ENCODE measurements at regions not wholly inside any gene's neighbourhood (a gene's known extent, or its start where the extent isn't known, plus 50 kb on each side); places are given as distances from the start of the nearest gene placed in this dataset.

DNA sequence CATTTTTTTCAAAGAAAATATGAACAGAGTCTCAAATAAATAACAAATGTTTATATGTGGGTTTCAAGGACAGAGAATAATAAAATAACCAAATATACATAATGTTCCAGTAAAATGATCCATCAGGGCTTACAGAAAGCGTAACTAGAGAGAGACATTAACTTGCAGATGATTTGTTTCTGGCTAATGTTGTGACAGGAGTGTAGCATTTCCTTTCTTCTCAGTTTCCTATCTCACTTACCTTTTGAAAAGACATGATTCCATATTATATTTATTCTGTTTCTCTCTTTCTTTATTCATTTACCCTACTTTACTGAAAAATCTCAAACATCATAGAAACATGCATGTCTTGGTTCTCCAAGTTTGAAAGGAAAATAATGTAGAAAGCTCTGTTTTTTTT is 451.3 kb upstream of the CDH9 start:
- Mint-ChIP-seq H3K4me3 (no peak overlapping the region), H3K27me3 (no peaks in the 10 kb centered on the region), H3K9me3 (peaks cover 11% of the 10 kb centered on the region), H3K36me3 (no peaks in the 10 kb centered on the region), H3K27ac (no peak overlapping the region), H3K4me1 (no peaks in the 10 kb centered on the region)
- ATAC-seq (ENCODE audit: low read depth) (no peak), DNase-seq (no peak)
- POLR2A ChIA-PET, result no interaction called here

DNA sequence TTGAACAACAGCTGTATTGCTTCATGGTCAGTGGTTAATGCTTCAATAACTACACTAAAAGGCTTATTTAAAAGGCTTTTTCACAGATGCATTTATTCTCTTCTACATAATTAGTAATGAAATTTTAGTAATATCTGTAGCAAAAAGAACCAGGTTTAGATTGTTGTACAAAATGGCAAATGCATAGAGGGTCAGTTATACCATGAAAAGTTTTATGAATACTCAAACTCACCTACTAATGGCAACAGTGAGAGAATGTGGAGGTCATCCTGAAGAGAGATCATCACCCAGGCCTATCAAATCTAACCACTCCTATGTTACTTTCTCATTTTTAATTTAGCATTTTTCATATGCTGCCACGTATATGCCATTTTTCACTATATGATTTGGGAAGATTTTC is 444.3 kb upstream of the CDH9 start:
- H3K27ac Mint-ChIP-seq, result no peak overlapping the region

DNA sequence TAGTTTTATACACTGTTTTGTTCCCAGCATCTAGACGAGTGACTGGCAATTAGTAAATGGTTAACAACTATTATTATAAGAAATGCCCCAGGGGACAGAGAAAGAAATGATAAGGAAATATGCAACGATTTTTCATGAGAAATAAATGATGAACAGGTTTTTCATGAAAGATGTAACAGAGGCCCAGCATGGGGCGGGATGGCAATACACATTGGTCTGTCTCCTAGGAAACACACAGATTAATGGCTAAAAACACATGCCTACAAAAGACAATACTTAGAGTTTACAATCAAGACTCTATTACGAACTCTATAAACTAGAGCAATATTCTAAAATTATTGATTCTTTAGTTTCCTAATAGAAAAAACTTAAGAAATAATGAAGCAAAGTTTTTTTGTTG is 441.5 kb upstream of the CDH9 start:
- H3K27me3 Mint-ChIP-seq, result no peaks in the 10 kb centered on the region
- H3K36me3 Mint-ChIP-seq, result no peaks in the 10 kb centered on the region
- no peak overlapping the region for H3K27ac Mint-ChIP-seq
- POLR2A ChIA-PET, result no interaction called here
- no peak overlapping the region for H3K4me3 Mint-ChIP-seq
- peaks cover 5% of the 10 kb centered on the region for H3K9me3 Mint-ChIP-seq
- no peaks in the 10 kb centered on the region for H3K4me1 Mint-ChIP-seq
- DNase-seq (no peak), ATAC-seq (ENCODE audit: low read depth) (no peak)

More for the DNA sequence above, 444.3 kb upstream of the CDH9 start:
- Mint-ChIP-seq H3K4me3 (no peak overlapping the region), H3K9me3 (peaks cover 6% of the 10 kb centered on the region), H3K4me1 (no peaks in the 10 kb centered on the region), H3K36me3 (no peaks in the 10 kb centered on the region), H3K27me3 (no peaks in the 10 kb centered on the region)
- POLR2A ChIA-PET, result no interaction called here
- ATAC-seq (ENCODE audit: low read depth) (no peak), DNase-seq (no peak)

DNA sequence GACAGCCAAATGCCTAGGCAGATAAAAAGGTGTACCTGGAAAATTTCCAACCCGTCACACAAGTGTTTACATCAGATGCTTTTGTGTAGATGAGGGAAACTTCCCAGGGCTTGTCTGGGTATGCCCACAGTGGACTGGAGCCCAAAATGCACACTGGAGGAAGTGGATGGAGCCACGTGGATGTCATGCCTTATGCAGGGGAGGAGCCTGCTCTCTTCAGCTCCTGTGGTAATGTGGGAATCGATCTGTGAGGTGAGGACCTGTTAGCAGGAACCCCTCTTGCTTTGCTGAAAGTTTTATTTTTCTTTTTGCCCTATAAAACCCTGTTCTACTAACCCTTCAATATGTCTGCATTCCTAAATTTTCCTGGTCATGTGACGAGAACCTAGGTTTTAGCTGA is 439.2 kb upstream of the CDH9 start:
- ATAC-seq (ENCODE audit: low read depth) (no peak), DNase-seq (no peak)
- POLR2A ChIA-PET, result no interaction called here
- Mint-ChIP-seq H3K4me1 (no peaks in the 10 kb centered on the region), H3K27ac (no peak overlapping the region), H3K36me3 (no peaks in the 10 kb centered on the region), H3K27me3 (no peaks in the 10 kb centered on the region), H3K4me3 (no peak overlapping the region), H3K9me3 (peaks cover 5% of the 10 kb centered on the region)

DNA sequence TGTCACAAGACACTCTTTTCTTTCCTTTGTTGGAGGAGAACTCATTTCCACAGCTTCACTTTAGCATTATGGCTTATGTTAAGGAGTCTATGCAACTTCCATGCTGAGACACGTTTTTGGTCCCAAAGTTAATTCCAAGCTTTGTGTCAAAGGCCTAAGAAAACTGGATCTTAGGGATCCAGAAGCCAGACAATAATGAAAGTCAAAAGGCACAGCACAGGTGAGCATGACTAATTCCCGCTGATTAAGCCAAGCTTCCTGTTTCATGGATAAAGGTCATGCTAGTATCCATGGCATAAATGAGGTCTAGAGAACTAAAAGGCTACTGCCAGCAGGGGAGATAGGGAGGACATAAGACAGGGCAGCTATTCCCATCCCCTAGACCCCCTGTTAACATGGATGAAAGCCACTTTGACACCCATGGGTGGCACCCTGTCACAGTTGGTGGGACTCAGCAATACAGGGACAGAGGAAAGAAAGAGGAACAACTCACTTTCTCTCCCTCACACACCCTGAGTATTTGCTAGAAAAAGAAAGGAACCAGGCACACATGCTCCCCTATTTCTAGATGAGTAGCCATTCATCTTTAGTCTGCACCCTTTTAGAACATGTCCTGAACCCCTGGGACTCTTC is 438.1 kb upstream of the CDH9 start:
- Mint-ChIP-seq H3K9me3 (peaks cover 2% of the 10 kb centered on the region), H3K27ac (no peak overlapping the region), H3K4me1 (no peaks in the 10 kb centered on the region), H3K4me3 (no peak overlapping the region), H3K36me3 (no peaks in the 10 kb centered on the region), H3K27me3 (no peaks in the 10 kb centered on the region)
- POLR2A ChIA-PET, result no interaction called here
- ATAC-seq (ENCODE audit: low read depth), result no peak
- no peak for DNase-seq

DNA sequence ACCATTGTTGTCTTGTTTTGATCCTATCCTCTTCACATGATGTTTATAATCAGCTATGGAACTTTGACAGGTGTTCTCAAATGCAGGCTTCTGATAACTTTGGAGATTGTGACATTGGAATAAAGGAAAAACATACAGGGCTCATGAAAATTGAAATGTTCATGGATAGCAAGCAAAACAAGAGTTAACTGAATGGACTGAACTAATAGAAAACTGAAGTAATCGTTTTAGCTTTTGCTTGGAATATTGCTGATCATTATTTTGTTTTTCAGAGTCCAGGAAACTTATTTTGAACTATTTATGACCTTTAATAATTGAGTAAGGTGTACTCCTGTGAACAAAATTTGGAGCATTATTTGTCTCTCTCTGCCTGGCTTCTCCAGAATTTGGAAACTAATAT is 436.7 kb upstream of the CDH9 start:
- Mint-ChIP-seq H3K27me3 (no peaks in the 10 kb centered on the region), H3K4me1 (no peaks in the 10 kb centered on the region), H3K9me3 (peaks cover 2% of the 10 kb centered on the region), H3K27ac (no peak overlapping the region), H3K36me3 (no peaks in the 10 kb centered on the region), H3K4me3 (no peak overlapping the region)
- DNase-seq (no peak), ATAC-seq (ENCODE audit: low read depth) (no peak)
- POLR2A ChIA-PET, result no interaction called here

DNA sequence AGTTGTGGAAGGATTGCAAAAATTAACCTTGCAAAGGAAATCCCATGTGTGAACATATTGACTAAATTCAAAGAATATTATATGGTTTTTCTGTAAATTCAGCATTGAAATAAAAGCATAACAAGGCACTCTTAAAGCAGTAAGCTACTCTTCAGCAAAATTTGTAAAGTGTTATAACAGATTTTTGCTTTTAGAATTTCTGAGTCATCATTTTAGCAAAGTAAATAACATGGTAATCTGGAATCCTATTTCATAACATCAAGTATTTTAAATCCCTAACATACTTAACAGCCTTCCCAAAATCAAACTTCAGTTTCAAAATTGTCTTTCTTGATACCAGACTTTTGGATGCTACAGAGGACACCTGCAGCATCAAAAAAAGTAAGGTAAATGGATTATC is 436.0 kb upstream of the CDH9 start:
- Mint-ChIP-seq H3K27me3 (no peaks in the 10 kb centered on the region), H3K4me1 (no peaks in the 10 kb centered on the region), H3K27ac (no peak overlapping the region), H3K9me3 (peaks cover 2% of the 10 kb centered on the region), H3K36me3 (no peaks in the 10 kb centered on the region), H3K4me3 (no peak overlapping the region)
- ATAC-seq (ENCODE audit: low read depth) (no peak), DNase-seq (no peak)
- POLR2A ChIA-PET, result no interaction called here

DNA sequence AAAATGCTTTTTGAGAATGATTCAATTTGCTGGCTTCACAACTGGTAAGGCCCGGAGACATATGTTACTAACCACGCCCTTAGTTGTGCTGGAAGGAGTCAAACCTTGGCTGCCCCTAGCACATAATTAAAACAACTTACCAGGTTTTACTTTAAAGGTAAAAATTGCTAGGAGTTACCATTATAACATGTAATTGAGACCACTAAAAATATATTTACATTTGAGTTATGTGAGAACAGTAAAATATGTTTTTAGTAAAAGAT is 435.6 kb upstream of the CDH9 start:
- Mint-ChIP-seq H3K4me1 (no peaks in the 10 kb centered on the region), H3K9me3 (peaks cover 2% of the 10 kb centered on the region), H3K4me3 (no peak overlapping the region), H3K36me3 (no peaks in the 10 kb centered on the region), H3K27ac (no peak overlapping the region), H3K27me3 (no peaks in the 10 kb centered on the region)
- DNase-seq (no peak), ATAC-seq (ENCODE audit: low read depth) (no peak)
- POLR2A ChIA-PET, result no interaction called here

DNA sequence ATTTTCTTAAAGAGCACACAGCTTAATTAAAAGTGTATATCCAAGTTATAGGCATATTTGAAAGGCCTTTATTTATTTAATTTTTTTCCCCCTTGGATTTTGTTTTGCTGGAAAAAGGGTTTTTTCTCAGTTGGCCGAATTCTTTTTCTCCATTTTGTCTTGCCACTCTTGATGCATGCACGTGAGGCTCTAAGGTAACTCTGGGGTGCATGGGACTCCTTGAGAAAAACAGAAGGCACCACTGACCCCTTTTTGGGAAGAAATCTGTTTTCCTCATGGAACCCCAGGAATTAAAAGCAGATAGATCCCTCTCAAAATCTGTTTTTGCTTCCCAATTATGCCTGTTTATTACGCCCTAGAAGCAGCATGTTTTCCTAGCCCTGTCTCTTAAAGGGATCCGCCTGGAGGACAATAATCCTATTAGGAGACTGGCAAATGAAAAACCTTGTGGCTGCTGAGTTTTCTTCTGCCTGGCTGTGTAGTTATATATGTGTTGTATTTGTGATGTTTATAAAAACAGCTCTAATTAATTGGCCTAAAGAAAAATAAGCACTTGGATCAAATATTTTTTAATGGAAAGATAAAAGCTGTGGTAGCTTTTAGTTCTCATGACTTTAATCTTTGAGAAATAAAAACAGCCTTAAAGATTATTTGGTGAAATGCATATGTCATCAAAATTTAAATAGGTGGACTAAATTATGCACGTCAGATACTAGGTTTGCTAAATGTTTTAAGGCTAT is 435.1 kb upstream of the CDH9 start:
- DNase-seq (no peak), ATAC-seq (ENCODE audit: low read depth) (no peak)
- peaks cover 2% of the 10 kb centered on the region for H3K9me3 Mint-ChIP-seq
- no peak overlapping the region for H3K4me3 Mint-ChIP-seq
- no peak overlapping the region for H3K27ac Mint-ChIP-seq
- POLR2A ChIA-PET, result no interaction called here
- no peaks in the 10 kb centered on the region for H3K4me1 Mint-ChIP-seq
- H3K36me3 Mint-ChIP-seq, result no peaks in the 10 kb centered on the region
- H3K27me3 Mint-ChIP-seq, result no peaks in the 10 kb centered on the region

DNA sequence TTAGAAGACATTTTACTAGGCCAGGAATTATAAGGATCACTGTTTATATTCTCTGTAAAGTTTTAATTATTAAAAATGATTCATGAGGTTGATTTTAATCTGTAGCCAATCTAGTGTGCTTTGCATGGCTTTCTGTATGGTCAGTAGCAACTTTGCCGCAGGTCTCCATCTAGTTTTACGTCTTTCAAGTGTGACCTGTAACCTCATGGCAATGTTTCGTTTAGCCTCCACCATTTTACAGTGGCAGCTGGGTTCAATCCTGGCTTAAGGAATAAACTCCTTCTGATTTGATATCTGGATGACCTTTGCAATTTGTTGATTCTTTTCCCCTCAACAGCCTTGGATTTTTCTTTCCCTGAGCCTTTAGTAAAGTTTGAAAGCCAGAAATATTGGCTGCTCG is 434.5 kb upstream of the CDH9 start:
- Mint-ChIP-seq H3K4me3 (no peak overlapping the region), H3K36me3 (no peaks in the 10 kb centered on the region), H3K4me1 (no peaks in the 10 kb centered on the region), H3K9me3 (peaks cover 1% of the 10 kb centered on the region), H3K27me3 (no peaks in the 10 kb centered on the region), H3K27ac (no peak overlapping the region)
- POLR2A ChIA-PET, result no interaction called here
- DNase-seq (no peak), ATAC-seq (ENCODE audit: low read depth) (no peak)

DNA sequence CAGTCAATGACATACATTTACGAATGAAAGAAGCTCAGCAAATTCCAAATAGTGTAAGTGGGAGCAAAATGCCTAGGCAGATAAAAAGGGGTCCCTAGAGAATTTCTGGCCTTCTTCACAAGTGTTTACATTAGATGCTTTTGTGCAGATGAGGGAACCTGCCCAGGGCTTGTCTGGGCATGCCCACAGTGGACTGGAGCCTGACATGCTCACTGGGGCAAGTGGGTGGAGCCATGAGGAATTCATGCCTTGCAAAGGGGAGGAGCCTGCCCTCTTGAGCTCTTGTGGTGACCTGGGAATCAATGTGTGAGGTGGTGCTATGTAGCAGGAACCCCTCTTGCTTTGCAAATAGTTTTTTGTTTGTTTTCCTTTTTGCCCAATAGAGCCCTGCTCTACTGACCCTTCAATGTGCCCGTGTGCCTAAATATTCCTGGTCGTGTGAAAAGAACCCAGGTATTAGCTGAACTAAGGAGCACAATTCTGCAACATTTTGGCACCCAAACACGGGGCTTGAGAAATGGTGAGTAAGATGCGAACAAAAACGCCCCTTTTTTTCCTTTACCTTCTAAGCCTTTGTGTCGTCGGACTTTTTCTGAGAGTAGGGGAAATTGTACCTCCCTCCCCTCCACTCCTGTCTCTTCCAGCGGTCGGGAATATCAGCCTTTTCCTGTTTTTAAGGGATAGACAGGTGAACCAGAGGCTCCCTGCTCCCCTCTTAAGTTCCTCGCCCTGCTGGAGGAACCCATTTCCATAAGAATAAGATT is 433.8 kb upstream of the CDH9 start:
- no peaks in the 10 kb centered on the region for H3K4me1 Mint-ChIP-seq
- ATAC-seq (ENCODE audit: low read depth), result no peak
- peaks cover 1% of the 10 kb centered on the region for H3K9me3 Mint-ChIP-seq
- POLR2A ChIA-PET, result no interaction called here
- H3K27ac Mint-ChIP-seq, result no peak overlapping the region
- H3K4me3 Mint-ChIP-seq, result no peak overlapping the region
- no peaks in the 10 kb centered on the region for H3K36me3 Mint-ChIP-seq
- DNase-seq, result no peak
- H3K27me3 Mint-ChIP-seq, result no peaks in the 10 kb centered on the region

DNA sequence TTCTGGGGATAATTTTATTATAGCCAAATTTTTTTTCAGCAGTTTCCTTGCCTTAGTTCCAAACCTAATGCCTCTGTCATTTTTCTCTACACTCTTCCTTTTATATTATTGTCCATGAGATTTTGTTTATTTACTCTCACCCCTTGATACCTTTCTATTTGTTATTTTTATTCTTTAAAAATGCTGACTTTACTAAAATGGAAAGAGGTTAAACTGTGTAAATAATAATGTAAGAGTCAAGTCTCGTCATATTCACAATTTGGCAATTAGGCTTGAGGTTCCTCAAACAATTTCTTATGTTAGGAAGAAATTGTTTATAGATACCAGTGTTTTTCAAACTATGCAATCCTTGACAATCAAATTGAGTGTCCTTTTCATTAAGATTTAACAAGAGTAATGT is 428.6 kb upstream of the CDH9 start:
- DNase-seq, result no peak
- H3K36me3 Mint-ChIP-seq, result no peaks in the 10 kb centered on the region
- H3K9me3 Mint-ChIP-seq, result no peaks in the 10 kb centered on the region
- H3K27ac Mint-ChIP-seq, result no peak overlapping the region
- H3K4me1 Mint-ChIP-seq, result no peaks in the 10 kb centered on the region
- H3K27me3 Mint-ChIP-seq, result no peaks in the 10 kb centered on the region
- ATAC-seq (ENCODE audit: low read depth), result no peak
- no peak overlapping the region for H3K4me3 Mint-ChIP-seq
- POLR2A ChIA-PET, result no interaction called here

DNA sequence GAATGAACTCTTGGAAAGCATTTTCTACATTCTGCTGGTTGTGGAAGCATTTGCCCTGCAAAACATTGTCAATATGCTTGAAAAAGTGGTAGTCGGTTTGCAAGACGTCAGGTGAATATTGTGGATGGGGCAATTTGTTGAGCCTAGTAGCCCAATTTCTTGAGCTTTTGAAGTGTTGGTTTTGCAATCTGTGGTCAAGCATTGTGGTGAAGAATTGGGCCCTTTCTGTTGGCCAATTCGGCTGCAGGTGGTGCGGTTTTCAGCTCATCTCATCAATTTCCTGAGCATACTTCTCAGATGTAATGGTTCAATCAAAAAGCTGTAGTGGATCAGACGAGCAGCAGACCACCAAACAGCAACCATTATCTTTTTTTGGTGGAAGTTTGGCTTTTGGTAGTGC is 426.8 kb upstream of the CDH9 start:
- H3K27me3 Mint-ChIP-seq, result no peaks in the 10 kb centered on the region
- no peak overlapping the region for H3K4me3 Mint-ChIP-seq
- POLR2A ChIA-PET, result no interaction called here
- DNase-seq (no peak), ATAC-seq (ENCODE audit: low read depth) (no peak)
- no peak overlapping the region for H3K27ac Mint-ChIP-seq
- no peaks in the 10 kb centered on the region for H3K36me3 Mint-ChIP-seq
- H3K9me3 Mint-ChIP-seq, result no peaks in the 10 kb centered on the region
- no peaks in the 10 kb centered on the region for H3K4me1 Mint-ChIP-seq

DNA sequence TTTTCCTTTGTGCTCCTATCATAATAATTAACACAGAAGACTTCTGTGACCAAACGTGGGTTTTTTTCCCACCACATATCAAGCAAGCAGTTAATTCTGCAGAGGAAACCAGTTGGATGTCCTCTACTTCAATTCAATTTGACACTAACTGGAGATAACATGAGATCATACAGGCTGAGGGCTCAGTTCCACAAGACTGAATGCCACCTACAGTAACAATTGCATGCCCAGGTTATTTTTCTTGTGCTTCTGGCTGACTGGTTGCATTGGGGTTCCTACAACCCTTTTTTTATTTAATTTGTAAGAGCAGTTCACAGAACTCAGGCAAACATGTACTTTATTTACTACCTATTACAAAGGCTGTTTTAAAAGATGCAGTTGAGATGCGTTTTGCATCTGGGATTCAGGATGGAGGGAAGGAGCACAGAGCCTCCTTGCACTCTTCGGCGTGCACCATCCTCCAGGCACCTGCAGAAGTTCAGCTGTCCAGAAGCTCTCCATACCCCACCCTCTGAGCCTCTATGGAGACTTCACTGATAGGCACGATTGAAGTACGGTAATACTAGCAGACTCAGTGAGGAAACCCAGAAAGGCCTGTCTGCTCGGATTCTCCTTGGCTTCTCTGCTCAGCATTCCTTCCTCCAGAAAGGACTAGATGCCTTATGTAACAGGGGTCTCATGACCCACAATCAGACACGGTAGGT is 425.2 kb upstream of the CDH9 start:
- H3K36me3 Mint-ChIP-seq, result no peaks in the 10 kb centered on the region
- H3K4me3 Mint-ChIP-seq, result no peak overlapping the region
- no peaks in the 10 kb centered on the region for H3K27me3 Mint-ChIP-seq
- H3K27ac Mint-ChIP-seq, result no peak overlapping the region
- POLR2A ChIA-PET, result no interaction called here
- DNase-seq (no peak), ATAC-seq (ENCODE audit: low read depth) (no peak)
- no peaks in the 10 kb centered on the region for H3K9me3 Mint-ChIP-seq
- no peaks in the 10 kb centered on the region for H3K4me1 Mint-ChIP-seq

Data from activated naive CD8-positive, alpha-beta T cell treated with anti-CD3 and anti-CD28 coated beads, Interleukin-2, amount 10 ng/mL, durations not matched to agents 7 days and 5 days (primary cell).